GM12878 (cell line): ENCODE measurements at regions not wholly inside any gene's neighbourhood (a gene's known extent, or its start where the extent isn't known, plus 50 kb on each side); places are given as distances from the start of the nearest gene placed in this dataset.

Experiments used
- ATAC-seq: fragments of 200-7000 bp; cut with Tn5 transposase; 3 replicates; pipeline ENCODE4 v1.9.1; 2020; ENCODE audit warnings: mild to moderate bottlenecking, moderate library complexity
- BruUV-seq: library from RNA; stranded (reverse); fragments of 400-500 nt; replicated peaks from 2 replicates; lab custom pipeline; 2021; lab: Mats Ljungman, UMichigan
- CTCF ChIA-PET: fragments of 300-600 bp; sonication (Branson Sonifier 250); formaldehyde crosslinking; extraction: SDS; loops from one replicate; lab custom pipeline; 2021; ENCODE audit warnings: inconsistent platforms; lab: Yijun Ruan, JAX
- POLR2A ChIA-PET: fragments of 350-600 bp; formaldehyde crosslinking; extraction: SDS; loops from one replicate; lab custom pipeline; 2021; ENCODE audit warnings: inconsistent platforms; lab: Charles Lee
- RAD21 ChIA-PET: fragments of 300-600 bp; sonication (Branson Sonifier 250); formaldehyde crosslinking; loops from one replicate; lab custom pipeline; 2023; ENCODE audit warnings: antibody characterized with exemption; ENCODE audit not compliant: unreplicated experiment; lab: Charles Lee
- SMC1A ChIA-PET: fragments of 300-600 bp; sonication (Branson Sonifier 250); formaldehyde crosslinking; loops from one replicate; lab custom pipeline; 2023; ENCODE audit not compliant: unreplicated experiment, uncharacterized antibody; lab: Charles Lee
- DNase-seq: peaks from one replicate; pipeline ENCODE4 v3.0.0-alpha.2; 2011; ENCODE audit warnings: low read depth, low spot score
- FAIRE-seq: peaks from 3 replicates; lab custom pipeline; 2011; peaks lifted over from hg19 to GRCh38; lab: Jason Lieb, UNC
- H2AFZ ChIP-seq: 2 replicates; pipeline ENCODE4 v1.6.0; 2011; ENCODE audit warnings: low read depth, low read length, control low read depth; ENCODE audit not compliant: control insufficient read depth
- H3K27ac ChIP-seq: 2 replicates; pipeline ENCODE4 v1.5.1; 2011; ENCODE audit warnings: control low read depth; ENCODE audit not compliant: control insufficient read depth, insufficient read depth
- H3K27me3 ChIP-seq, 2 experiments: replicated peaks in 1 of 2; 2 replicates each; pipeline versions ENCODE4 v1.6.0 to v1.6.1; 2011; ENCODE audit warnings: low read length in 1 of 2; ENCODE audit not compliant: control insufficient read depth in 2 of 2, insufficient read depth in 2 of 2
- H3K36me3 ChIP-seq, 2 experiments: 2 replicates each; pipeline ENCODE4 v1.5.1; 2011; ENCODE audit warnings: low read length in 1 of 2; ENCODE audit not compliant: control insufficient read depth in 2 of 2, insufficient read depth in 2 of 2
- H3K4me1 ChIP-seq: 2 replicates; pipeline ENCODE4 v1.6.1; 2011; ENCODE audit warnings: mild to moderate bottlenecking, low read length, moderate library complexity, mixed read lengths; ENCODE audit not compliant: control insufficient read depth, insufficient read depth
- H3K4me2 ChIP-seq: 2 replicates; pipeline ENCODE4 v1.6.0; 2011; ENCODE audit warnings: control low read depth; ENCODE audit not compliant: control insufficient read depth, insufficient read depth
- H3K4me3 ChIP-seq: fragments of 200-600 bp; sonication (generic); 2 replicates; pipeline ENCODE4 v1.5.1; 2016
- H3K79me2 ChIP-seq: 2 replicates; pipeline ENCODE4 v1.6.0; 2011; ENCODE audit warnings: low read length; ENCODE audit not compliant: control insufficient read depth, insufficient read depth
- H3K9ac ChIP-seq: 2 replicates; pipeline ENCODE4 v1.8.0; 2011; ENCODE audit warnings: low read length, control low read depth, mixed read lengths; ENCODE audit not compliant: control insufficient read depth, insufficient read depth
- H3K9me3 ChIP-seq: replicated peaks from 3 replicates; pipeline ENCODE4 v1.5.1; 2011; ENCODE audit warnings: mild to moderate bottlenecking, low read length; ENCODE audit not compliant: control insufficient read depth, insufficient read depth
- H4K20me1 ChIP-seq: 2 replicates; pipeline ENCODE4 v1.6.0; 2011; ENCODE audit not compliant: control insufficient read depth, insufficient read depth
- CBFB ChIP-seq: IDR thresholded peaks from 2 replicates; pipeline ENCODE4 v1.6.1; 2016; ENCODE audit warnings: antibody characterized with exemption, low read depth
- DPF2 ChIP-seq: fragments of 450-650 bp; IDR thresholded peaks from 2 replicates; pipeline ENCODE4 v1.6.1; 2017; ENCODE audit warnings: mild to moderate bottlenecking
- EGR1 ChIP-seq, 2 experiments: IDR thresholded peaks; 1 replicate in 1 of 2; 2 replicates in 1 of 2; pipeline ENCODE4 v1.6.1; 2011 to 2012; ENCODE audit warnings: low read depth in 2 of 2, low read length in 2 of 2, borderline replicate concordance in 1 of 2, mild to moderate bottlenecking in 1 of 2, moderate library complexity in 1 of 2
- EZH2 ChIP-seq: IDR thresholded peaks from 2 replicates; pipeline ENCODE4 v1.6.1; 2012; ENCODE audit warnings: low read depth, mild to moderate bottlenecking, control low read depth, inconsistent platforms, low read length, borderline replicate concordance; ENCODE audit not compliant: control insufficient read depth
- GABPA ChIP-seq: IDR thresholded peaks from 2 replicates; pipeline ENCODE4 v1.6.1; 2014; ENCODE audit warnings: antibody characterized with exemption, low read depth, mild to moderate bottlenecking, inconsistent platforms
- HCFC1 ChIP-seq: fragments of 150-350 bp; IDR thresholded peaks from 2 replicates; pipeline ENCODE4 v1.6.1; 2014; ENCODE audit warnings: low read length
- MYC ChIP-seq: IDR thresholded peaks from 2 replicates; pipeline ENCODE4 v1.6.1; 2011; ENCODE audit warnings: mild to moderate bottlenecking, low read length, moderate library complexity, inconsistent platforms; ENCODE audit not compliant: insufficient read depth, insufficient replicate concordance, insufficient read length, severe bottlenecking
- NR2C1 ChIP-seq: fragments of 450-650 bp; IDR thresholded peaks from 2 replicates; pipeline ENCODE4 v1.6.1; 2017; ENCODE audit warnings: antibody characterized with exemption, mild to moderate bottlenecking, moderate library complexity
- POLR2AphosphoS5 ChIP-seq: IDR thresholded peaks from 2 replicates; pipeline ENCODE4 v1.6.1; 2011; ENCODE audit warnings: mild to moderate bottlenecking, low read length, inconsistent platforms
- RBBP5 ChIP-seq: fragments of 200-600 bp; sonication (generic); conservative IDR thresholded peaks from 2 replicates; pipeline ENCODE4 v1.6.1; 2016
- SMARCA5 ChIP-seq: fragments of 450-650 bp; IDR thresholded peaks from 2 replicates; pipeline ENCODE4 v1.6.1; 2017; ENCODE audit warnings: mild to moderate bottlenecking
- SREBF1 ChIP-seq: IDR thresholded peaks from 2 replicates; pipeline ENCODE4 v1.6.1; 2012; ENCODE audit warnings: mild to moderate bottlenecking, low read length
- TCF7 ChIP-seq: IDR thresholded peaks from 2 replicates; pipeline ENCODE4 v1.6.1; 2014; ENCODE audit warnings: antibody characterized with exemption, borderline replicate concordance
- WGBS: methylation state at CpG from one replicate; pipeline ENCODE4 v1.1.6; 2016; ENCODE audit warnings: low lambda C conversion rate; ENCODE audit not compliant: insufficient replicate concordance, insufficient coverage; ENCODE audit errors: missing lambda C conversion rate; 5-methylcytosine and 5-hydroxymethylcytosine counted together
- in situ Hi-C: fragments of 300-500 bp; cut with MboI; formaldehyde crosslinking; loops from 9 replicates; pipeline ENCODE4 v1.14.3; 2018; ENCODE audit warnings: mixed read lengths
- intact Hi-C: fragments of 100-400 bp; cut with micrococcal nuclease; formaldehyde crosslinking; loops from one replicate; pipeline ENCODE4 v1.14.2; 2022; ENCODE audit not compliant: unreplicated experiment
- TF ChIP-seq, protein P1 (sequence below): IDR thresholded peaks from 2 replicates; pipeline ENCODE4 v1.6.1; 2012; ENCODE audit warnings: low read length, inconsistent platforms
- TF ChIP-seq, protein P2 (sequence below): IDR thresholded peaks from 2 replicates; pipeline ENCODE4 v1.6.1; 2012; ENCODE audit warnings: low read depth, low read length, improper control_type of control experiment
- TF ChIP-seq, protein P3 (sequence below), 3 experiments: IDR thresholded peaks in 2 of 3; conservative IDR thresholded peaks in 1 of 3; 2 replicates each; pipeline ENCODE4 v1.5.1; 2011; ENCODE audit warnings: low read depth in 3 of 3, low read length in 3 of 3, mild to moderate bottlenecking in 3 of 3, control low read depth in 2 of 3, moderate library complexity in 2 of 3, inconsistent platforms in 1 of 3, mixed read lengths in 1 of 3; ENCODE audit not compliant: control insufficient read depth in 2 of 3, insufficient read depth in 1 of 3; ENCODE audit errors: extremely low read depth in 1 of 3

DNA sequence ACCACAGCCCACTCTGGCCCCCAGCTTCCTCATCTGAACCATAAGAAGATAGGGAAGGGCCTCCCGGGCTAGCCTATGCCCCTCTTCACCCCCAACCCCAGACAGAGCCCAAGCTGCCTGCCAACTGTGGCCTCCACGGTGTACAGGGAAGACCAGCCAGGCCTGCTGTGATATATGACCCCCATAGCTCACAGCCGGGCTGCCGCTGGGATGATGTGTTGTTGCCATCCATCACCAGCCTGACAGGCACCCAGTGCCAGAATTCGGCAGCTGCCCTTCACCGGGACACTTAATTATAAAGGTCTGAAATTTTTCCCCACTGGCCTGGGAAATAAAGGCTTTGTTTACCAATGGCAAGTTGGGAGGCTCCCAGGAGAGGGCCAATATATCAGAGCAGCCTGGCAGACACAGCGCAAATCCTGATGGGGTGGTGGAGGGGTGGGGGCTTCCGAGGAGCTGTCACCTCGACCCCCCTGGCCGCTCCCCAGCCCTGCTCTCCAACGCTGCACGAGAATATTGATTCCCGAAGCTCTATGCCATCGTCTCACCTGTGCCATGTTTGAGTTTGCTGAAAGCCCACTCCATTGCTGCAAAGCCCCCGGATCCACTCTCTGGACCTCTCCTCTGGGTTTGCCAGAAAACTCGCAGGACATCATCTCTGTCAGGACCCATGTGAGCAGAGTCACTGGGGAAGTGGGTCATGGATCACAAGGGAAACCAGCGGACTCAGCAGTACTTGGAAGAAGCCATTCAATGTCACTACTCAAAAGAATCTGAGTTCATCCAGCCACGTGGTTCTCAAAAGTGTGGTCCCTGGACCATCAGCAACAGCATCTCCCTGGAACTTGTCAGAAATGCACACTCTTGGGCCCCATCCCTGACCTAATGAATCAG, 296.9 kb downstream of the MN1 start:
- no TSS peak for BruUV-seq
- no peak overlapping the region for H3K4me3 ChIP-seq
- H3K27ac ChIP-seq = no peak overlapping the region
- DNase-seq = no peak
- WGBS = 41% methylated on average over 18 of the region's 18 CpGs
- no peaks in the 10 kb centered on the region for H3K4me1 ChIP-seq
- H4K20me1 ChIP-seq = no peaks in the 10 kb centered on the region
- H3K36me3 ChIP-seq = no peaks in the 10 kb centered on the region
- no peaks in the 10 kb centered on the region for H3K27me3 ChIP-seq
- SMC1A ChIA-PET = no interaction called here
- TF ChIP-seq NR2C1 (no peak), CBFB (no peak), EGR1 (IDR thresholded peaks at IDR 0.05; ENCODE audit: borderline replicate concordance in 1 of 2, low read depth in 2 of 2, low read length in 2 of 2) (no peak), HCFC1 (no peak), POLR2AphosphoS5 (no peak), MYC (no peak), RBBP5 (no peak), DPF2 (no peak), GABPA (no peak), EZH2 (no peak), SMARCA5 (no peak), SREBF1 (no peak), TCF7 (no peak)
- TF ChIP-seq, protein P1, sequence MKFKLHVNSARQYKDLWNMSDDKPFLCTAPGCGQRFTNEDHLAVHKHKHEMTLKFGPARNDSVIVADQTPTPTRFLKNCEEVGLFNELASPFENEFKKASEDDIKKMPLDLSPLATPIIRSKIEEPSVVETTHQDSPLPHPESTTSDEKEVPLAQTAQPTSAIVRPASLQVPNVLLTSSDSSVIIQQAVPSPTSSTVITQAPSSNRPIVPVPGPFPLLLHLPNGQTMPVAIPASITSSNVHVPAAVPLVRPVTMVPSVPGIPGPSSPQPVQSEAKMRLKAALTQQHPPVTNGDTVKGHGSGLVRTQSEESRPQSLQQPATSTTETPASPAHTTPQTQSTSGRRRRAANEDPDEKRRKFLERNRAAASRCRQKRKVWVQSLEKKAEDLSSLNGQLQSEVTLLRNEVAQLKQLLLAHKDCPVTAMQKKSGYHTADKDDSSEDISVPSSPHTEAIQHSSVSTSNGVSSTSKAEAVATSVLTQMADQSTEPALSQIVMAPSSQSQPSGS = no peak
- TF ChIP-seq, protein P2, sequence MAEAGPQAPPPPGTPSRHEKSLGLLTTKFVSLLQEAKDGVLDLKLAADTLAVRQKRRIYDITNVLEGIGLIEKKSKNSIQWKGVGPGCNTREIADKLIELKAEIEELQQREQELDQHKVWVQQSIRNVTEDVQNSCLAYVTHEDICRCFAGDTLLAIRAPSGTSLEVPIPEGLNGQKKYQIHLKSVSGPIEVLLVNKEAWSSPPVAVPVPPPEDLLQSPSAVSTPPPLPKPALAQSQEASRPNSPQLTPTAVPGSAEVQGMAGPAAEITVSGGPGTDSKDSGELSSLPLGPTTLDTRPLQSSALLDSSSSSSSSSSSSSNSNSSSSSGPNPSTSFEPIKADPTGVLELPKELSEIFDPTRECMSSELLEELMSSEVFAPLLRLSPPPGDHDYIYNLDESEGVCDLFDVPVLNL = no peak
- TF ChIP-seq, protein P3, sequence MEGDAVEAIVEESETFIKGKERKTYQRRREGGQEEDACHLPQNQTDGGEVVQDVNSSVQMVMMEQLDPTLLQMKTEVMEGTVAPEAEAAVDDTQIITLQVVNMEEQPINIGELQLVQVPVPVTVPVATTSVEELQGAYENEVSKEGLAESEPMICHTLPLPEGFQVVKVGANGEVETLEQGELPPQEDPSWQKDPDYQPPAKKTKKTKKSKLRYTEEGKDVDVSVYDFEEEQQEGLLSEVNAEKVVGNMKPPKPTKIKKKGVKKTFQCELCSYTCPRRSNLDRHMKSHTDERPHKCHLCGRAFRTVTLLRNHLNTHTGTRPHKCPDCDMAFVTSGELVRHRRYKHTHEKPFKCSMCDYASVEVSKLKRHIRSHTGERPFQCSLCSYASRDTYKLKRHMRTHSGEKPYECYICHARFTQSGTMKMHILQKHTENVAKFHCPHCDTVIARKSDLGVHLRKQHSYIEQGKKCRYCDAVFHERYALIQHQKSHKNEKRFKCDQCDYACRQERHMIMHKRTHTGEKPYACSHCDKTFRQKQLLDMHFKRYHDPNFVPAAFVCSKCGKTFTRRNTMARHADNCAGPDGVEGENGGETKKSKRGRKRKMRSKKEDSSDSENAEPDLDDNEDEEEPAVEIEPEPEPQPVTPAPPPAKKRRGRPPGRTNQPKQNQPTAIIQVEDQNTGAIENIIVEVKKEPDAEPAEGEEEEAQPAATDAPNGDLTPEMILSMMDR (IDR thresholded peaks at IDR 0.05 in 2 of 3, conservative IDR thresholded peaks at IDR 0.05 in 1 of 3; ENCODE audit: control insufficient read depth in 2 of 3, extremely low read depth in 1 of 3, insufficient read depth in 1 of 3, low read depth in 3 of 3, low read length in 3 of 3) = no peak
- TF ChIP-seq, all 136 proteins: peak for 0
- CTCF ChIA-PET = no interaction called here
- ATAC-seq (no peak), FAIRE-seq (no peak)
- POLR2A ChIA-PET = no interaction called here
- in situ Hi-C loops = no loop called here
- no peak overlapping the region for H2AFZ ChIP-seq
- intact Hi-C loops = no loop called here
- H3K9ac ChIP-seq = no peak overlapping the region
- H3K79me2 ChIP-seq = no peaks in the 10 kb centered on the region
- no peaks in the 10 kb centered on the region; the same call in 2 of the 3 replicates for H3K9me3 ChIP-seq
- H3K4me2 ChIP-seq = no peak overlapping the region
- RAD21 ChIA-PET = no interaction called here
